ENCODE measurements at regions not wholly inside any gene's neighbourhood (a gene's known extent, or its start where the extent isn't known, plus 50 kb on each side); places are given as distances from the start of the nearest gene placed in this dataset.

GRCh38 chr11:91730620-91731019 is 494.0 kb upstream of the FAT3 start:
- Histone ChIP-seq H3K36me3 (ENCODE audit: control insufficient read depth in 1 of 2, insufficient read depth in 2 of 2, low read length in 2 of 2) (no peaks in the 10 kb centered on the region), H3K27ac (ENCODE audit: low read depth, low read length) (no peak overlapping the region), H3K9me3 (ENCODE audit: control insufficient read depth in 1 of 2, low read length in 2 of 2) (no peaks in the 10 kb centered on the region)

GRCh38 chr11:91730057-91730456 is 494.6 kb upstream of the FAT3 start:
- no peaks in the 10 kb centered on the region for H3K36me3 ChIP-seq (ENCODE audit: control insufficient read depth in 1 of 2, insufficient read depth in 2 of 2, low read length in 2 of 2)
- no peak overlapping the region for H3K4me3 ChIP-seq (ENCODE audit: low read depth in 1 of 2, low read length in 2 of 2)
- H3K9ac ChIP-seq (ENCODE audit: low read depth in 1 of 2, low read length in 2 of 2): no peak overlapping the region
- no peaks in the 10 kb centered on the region for H3K4me1 ChIP-seq (ENCODE audit: control insufficient read depth in 1 of 2, insufficient read depth in 2 of 2, low read length in 2 of 2)
- no peaks in the 10 kb centered on the region for H3K27me3 ChIP-seq (ENCODE audit: control insufficient read depth in 1 of 2, insufficient read depth in 2 of 2, low read length in 2 of 2)
- no peaks in the 10 kb centered on the region for H3K9me3 ChIP-seq (ENCODE audit: control insufficient read depth in 1 of 2, low read length in 2 of 2)
- no peak overlapping the region for H3K27ac ChIP-seq (ENCODE audit: low read depth, low read length)

More at GRCh38 chr11:91730620-91731019, 494.0 kb upstream of the FAT3 start:
- Histone ChIP-seq H3K4me1 (ENCODE audit: control insufficient read depth in 1 of 2, insufficient read depth in 2 of 2, low read length in 2 of 2) (no peaks in the 10 kb centered on the region), H3K9ac (ENCODE audit: low read depth in 1 of 2, low read length in 2 of 2) (no peak overlapping the region), H3K27me3 (ENCODE audit: control insufficient read depth in 1 of 2, insufficient read depth in 2 of 2, low read length in 2 of 2) (no peaks in the 10 kb centered on the region), H3K4me3 (ENCODE audit: low read depth in 1 of 2, low read length in 2 of 2) (no peak overlapping the region)

GRCh38 chr11:91717169-91717568 is 507.4 kb upstream of the FAT3 start:
- no peak overlapping the region for H3K4me3 ChIP-seq (ENCODE audit: low read depth in 1 of 2, low read length in 2 of 2)
- H3K4me1 ChIP-seq (ENCODE audit: control insufficient read depth in 1 of 2, insufficient read depth in 2 of 2, low read length in 2 of 2): no peaks in the 10 kb centered on the region
- H3K27ac ChIP-seq (ENCODE audit: low read depth, low read length): no peak overlapping the region
- H3K9ac ChIP-seq (ENCODE audit: low read depth in 1 of 2, low read length in 2 of 2): no peak overlapping the region
- no peaks in the 10 kb centered on the region for H3K9me3 ChIP-seq (ENCODE audit: control insufficient read depth in 1 of 2, low read length in 2 of 2)
- H3K36me3 ChIP-seq (ENCODE audit: control insufficient read depth in 1 of 2, insufficient read depth in 2 of 2, low read length in 2 of 2): no peaks in the 10 kb centered on the region
- H3K27me3 ChIP-seq (ENCODE audit: control insufficient read depth in 1 of 2, insufficient read depth in 2 of 2, low read length in 2 of 2): no peaks in the 10 kb centered on the region

DNA sequence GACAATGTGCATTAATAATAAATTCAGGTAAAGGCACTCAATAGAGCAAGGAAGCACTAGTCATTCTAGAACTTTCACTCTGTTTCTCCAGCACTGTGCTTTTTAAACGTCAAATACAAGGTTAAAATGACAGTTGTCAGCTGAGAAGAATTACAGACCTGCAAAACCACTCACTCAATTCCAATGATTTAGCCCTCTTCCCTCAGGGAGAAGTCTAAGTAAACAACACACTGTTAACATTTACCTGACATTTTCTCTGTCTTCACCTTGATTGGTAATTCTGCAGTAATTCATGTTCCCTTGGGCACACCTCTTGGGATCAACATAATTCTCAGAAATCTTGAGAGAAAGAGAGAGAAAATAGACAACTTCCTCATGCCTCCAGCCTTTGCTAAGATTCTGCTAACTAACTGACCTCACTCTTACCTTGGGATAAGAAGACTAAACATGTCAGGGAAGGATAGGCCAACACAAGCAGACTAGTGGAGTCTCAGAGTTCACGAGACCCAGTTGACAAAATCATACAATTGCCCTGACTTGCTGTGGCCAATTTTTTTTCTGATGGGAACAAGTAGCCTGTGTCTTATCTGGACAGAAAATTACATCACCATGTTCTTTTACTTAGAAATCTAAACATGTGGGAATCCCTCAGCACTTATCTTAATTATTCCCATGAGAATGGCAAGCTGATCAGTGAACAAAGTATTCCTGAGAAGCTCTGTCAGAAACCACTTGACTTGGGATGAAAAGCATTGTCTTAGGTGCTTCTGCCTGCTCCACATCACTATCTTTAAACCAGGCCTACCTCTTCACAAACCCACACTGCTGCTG is 516.8 kb upstream of the FAT3 start:
- Histone ChIP-seq H3K27me3 (ENCODE audit: control insufficient read depth in 1 of 2, insufficient read depth in 2 of 2, low read length in 2 of 2) (no peaks in the 10 kb centered on the region), H3K36me3 (ENCODE audit: control insufficient read depth in 1 of 2, insufficient read depth in 2 of 2, low read length in 2 of 2) (no peaks in the 10 kb centered on the region), H3K9ac (ENCODE audit: low read depth in 1 of 2, low read length in 2 of 2) (no peak overlapping the region), H3K4me3 (ENCODE audit: low read depth in 1 of 2, low read length in 2 of 2) (no peak overlapping the region), H3K4me1 (ENCODE audit: control insufficient read depth in 1 of 2, insufficient read depth in 2 of 2, low read length in 2 of 2) (peaks cover 0 to 3% of the 10 kb centered on the region in 2 donors), H3K9me3 (ENCODE audit: control insufficient read depth in 1 of 2, low read length in 2 of 2) (no peaks in the 10 kb centered on the region), H3K27ac (ENCODE audit: low read depth, low read length) (no peak overlapping the region)

DNA sequence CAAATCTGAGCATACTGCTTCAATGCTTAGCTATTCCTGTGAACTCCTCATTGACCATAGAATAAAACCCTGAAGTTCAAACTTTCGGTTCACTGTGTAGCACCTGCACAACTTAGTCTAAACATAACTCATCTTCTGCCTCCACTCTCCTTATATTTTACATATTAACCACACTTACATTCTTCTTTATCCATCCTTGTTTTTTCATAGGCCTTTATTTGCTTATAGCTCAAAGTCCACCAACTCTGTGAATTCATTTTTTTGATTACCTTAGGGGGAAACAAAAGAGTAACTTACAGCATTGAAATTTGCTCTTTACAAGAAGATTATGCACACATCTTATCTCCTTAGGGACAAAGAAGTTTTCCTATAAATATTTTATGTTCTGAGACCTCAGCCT is 521.6 kb upstream of the FAT3 start:
- no peaks in the 10 kb centered on the region for H3K36me3 ChIP-seq (ENCODE audit: control insufficient read depth in 1 of 2, insufficient read depth in 2 of 2, low read length in 2 of 2)
- no peaks in the 10 kb centered on the region for H3K27me3 ChIP-seq (ENCODE audit: control insufficient read depth in 1 of 2, insufficient read depth in 2 of 2, low read length in 2 of 2)
- H3K4me3 ChIP-seq (ENCODE audit: low read depth in 1 of 2, low read length in 2 of 2): no peak overlapping the region
- no peak overlapping the region for H3K9ac ChIP-seq (ENCODE audit: low read depth in 1 of 2, low read length in 2 of 2)
- no peak overlapping the region for H3K27ac ChIP-seq (ENCODE audit: low read depth, low read length)
- peaks cover 0 to 9% of the 10 kb centered on the region in 2 donors for H3K4me1 ChIP-seq (ENCODE audit: control insufficient read depth in 1 of 2, insufficient read depth in 2 of 2, low read length in 2 of 2)
- H3K9me3 ChIP-seq (ENCODE audit: control insufficient read depth in 1 of 2, low read length in 2 of 2): no peaks in the 10 kb centered on the region

GRCh38 chr11:91700854-91701253 is 523.8 kb upstream of the FAT3 start:
- no peaks in the 10 kb centered on the region for H3K9me3 ChIP-seq (ENCODE audit: control insufficient read depth in 1 of 2, low read length in 2 of 2)
- H3K4me1 ChIP-seq (ENCODE audit: control insufficient read depth in 1 of 2, insufficient read depth in 2 of 2, low read length in 2 of 2): peaks cover 0 to 9% of the 10 kb centered on the region in 2 donors
- no peaks in the 10 kb centered on the region for H3K27me3 ChIP-seq (ENCODE audit: control insufficient read depth in 1 of 2, insufficient read depth in 2 of 2, low read length in 2 of 2)
- H3K27ac ChIP-seq (ENCODE audit: low read depth, low read length): no peak overlapping the region
- H3K9ac ChIP-seq (ENCODE audit: low read depth in 1 of 2, low read length in 2 of 2): no peak overlapping the region
- H3K4me3 ChIP-seq (ENCODE audit: low read depth in 1 of 2, low read length in 2 of 2): no peak overlapping the region
- no peaks in the 10 kb centered on the region for H3K36me3 ChIP-seq (ENCODE audit: control insufficient read depth in 1 of 2, insufficient read depth in 2 of 2, low read length in 2 of 2)

- Histone ChIP-seq H3K9me3 (ENCODE audit: control insufficient read depth in 1 of 2, low read length in 2 of 2) (no peaks in the 10 kb centered on the region), H3K9ac (ENCODE audit: low read depth in 1 of 2, low read length in 2 of 2) (no peak overlapping the region), H3K27ac (ENCODE audit: low read depth, low read length) (no peak overlapping the region), H3K27me3 (ENCODE audit: control insufficient read depth in 1 of 2, insufficient read depth in 2 of 2, low read length in 2 of 2) (no peaks in the 10 kb centered on the region), H3K36me3 (ENCODE audit: control insufficient read depth in 1 of 2, insufficient read depth in 2 of 2, low read length in 2 of 2) (no peaks in the 10 kb centered on the region), H3K4me3 (ENCODE audit: low read depth in 1 of 2, low read length in 2 of 2) (no peak overlapping the region), H3K4me1 (ENCODE audit: control insufficient read depth in 1 of 2, insufficient read depth in 2 of 2, low read length in 2 of 2) (peaks cover 0 to 9% of the 10 kb centered on the region in 2 donors)
Measured at GRCh38 chr11:91698845-91699244, 525.8 kb upstream of the FAT3 start.

DNA sequence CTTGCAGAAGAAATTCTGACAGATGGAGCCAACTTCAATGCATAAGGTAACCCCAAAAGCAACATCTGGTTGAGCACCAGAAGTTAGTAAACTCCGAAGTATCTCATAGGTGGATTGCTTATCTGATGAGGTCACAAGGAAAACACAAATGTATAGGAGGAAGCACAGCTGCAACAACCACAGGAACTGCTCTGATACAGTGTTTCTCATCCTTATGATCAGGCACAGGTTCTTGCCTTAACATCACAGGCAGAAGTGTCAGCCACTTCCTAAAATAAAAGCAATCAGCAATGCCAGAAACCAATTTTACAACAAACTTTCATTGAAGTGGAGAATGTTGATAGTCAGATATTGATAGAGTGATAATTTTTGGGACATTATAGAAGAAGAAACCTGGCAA is 530.3 kb upstream of the FAT3 start:
- Histone ChIP-seq H3K27ac (ENCODE audit: low read depth, low read length) (no peak overlapping the region), H3K4me3 (ENCODE audit: low read depth in 1 of 2, low read length in 2 of 2) (no peak overlapping the region), H3K27me3 (ENCODE audit: control insufficient read depth in 1 of 2, insufficient read depth in 2 of 2, low read length in 2 of 2) (no peaks in the 10 kb centered on the region), H3K36me3 (ENCODE audit: control insufficient read depth in 1 of 2, insufficient read depth in 2 of 2, low read length in 2 of 2) (no peaks in the 10 kb centered on the region), H3K9me3 (ENCODE audit: control insufficient read depth in 1 of 2, low read length in 2 of 2) (no peaks in the 10 kb centered on the region), H3K9ac (ENCODE audit: low read depth in 1 of 2, low read length in 2 of 2) (no peak overlapping the region), H3K4me1 (ENCODE audit: control insufficient read depth in 1 of 2, insufficient read depth in 2 of 2, low read length in 2 of 2) (no peaks in the 10 kb centered on the region)

- no peaks in the 10 kb centered on the region for H3K27me3 ChIP-seq (ENCODE audit: control insufficient read depth in 1 of 2, insufficient read depth in 2 of 2, low read length in 2 of 2)
- H3K4me1 ChIP-seq (ENCODE audit: control insufficient read depth in 1 of 2, insufficient read depth in 2 of 2, low read length in 2 of 2): no peaks in the 10 kb centered on the region
- no peak overlapping the region for H3K9ac ChIP-seq (ENCODE audit: low read depth in 1 of 2, low read length in 2 of 2)
- H3K27ac ChIP-seq (ENCODE audit: low read depth, low read length): no peak overlapping the region
- H3K4me3 ChIP-seq (ENCODE audit: low read depth in 1 of 2, low read length in 2 of 2): no peak overlapping the region
- H3K9me3 ChIP-seq (ENCODE audit: control insufficient read depth in 1 of 2, low read length in 2 of 2): no peaks in the 10 kb centered on the region
- no peaks in the 10 kb centered on the region for H3K36me3 ChIP-seq (ENCODE audit: control insufficient read depth in 1 of 2, insufficient read depth in 2 of 2, low read length in 2 of 2)
Measured at GRCh38 chr11:91691872-91692271, 532.7 kb upstream of the FAT3 start.

DNA sequence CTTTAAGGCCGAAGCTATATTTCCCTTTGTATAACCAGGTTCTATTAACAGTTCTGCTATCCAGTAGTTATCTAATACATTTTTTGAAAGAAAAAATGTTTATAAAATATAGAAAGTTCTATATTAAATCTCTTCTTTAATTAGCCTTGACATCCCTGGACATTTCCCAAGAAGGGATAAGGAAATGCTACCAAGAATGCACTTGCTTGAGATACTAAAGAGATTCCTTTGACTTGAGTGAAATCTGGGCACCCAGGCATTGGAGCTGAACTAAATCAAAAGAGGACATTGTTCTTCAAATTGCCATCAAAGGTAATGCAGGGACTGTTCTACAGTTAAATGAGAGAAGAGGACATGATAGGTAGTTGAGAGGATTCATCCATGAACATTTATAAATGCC is 535.9 kb upstream of the FAT3 start:
- H3K36me3 ChIP-seq (ENCODE audit: control insufficient read depth in 1 of 2, insufficient read depth in 2 of 2, low read length in 2 of 2): no peaks in the 10 kb centered on the region
- no peak overlapping the region for H3K4me3 ChIP-seq (ENCODE audit: low read depth in 1 of 2, low read length in 2 of 2)
- H3K27ac ChIP-seq (ENCODE audit: low read depth, low read length): no peak overlapping the region
- no peaks in the 10 kb centered on the region for H3K9me3 ChIP-seq (ENCODE audit: control insufficient read depth in 1 of 2, low read length in 2 of 2)
- no peaks in the 10 kb centered on the region for H3K4me1 ChIP-seq (ENCODE audit: control insufficient read depth in 1 of 2, insufficient read depth in 2 of 2, low read length in 2 of 2)
- no peak overlapping the region for H3K9ac ChIP-seq (ENCODE audit: low read depth in 1 of 2, low read length in 2 of 2)
- H3K27me3 ChIP-seq (ENCODE audit: control insufficient read depth in 1 of 2, insufficient read depth in 2 of 2, low read length in 2 of 2): no peaks in the 10 kb centered on the region

Measured in duodenal mucosa (tissue), 2 donors.